Skeletal muscle tissue (tissue), 3 donors: ENCODE measurements at regions not wholly inside any gene's neighbourhood (a gene's known extent, or its start where the extent isn't known, plus 50 kb on each side); places are given as distances from the start of the nearest gene placed in this dataset.

Experiments used
- H3K27ac ChIP-seq: one replicate; pipeline ENCODE4 v1.7.0; 2013; ENCODE audit warnings: mild to moderate bottlenecking, low read depth, low read length, inconsistent platforms
- H3K27me3 ChIP-seq, 3 donors: one replicate each; pipeline ENCODE4 v1.7.0; 2013; ENCODE audit warnings: low read length in 3 of 3; ENCODE audit not compliant: control insufficient read depth in 3 of 3, insufficient read depth in 3 of 3
- H3K36me3 ChIP-seq, 3 donors: one replicate each; pipeline ENCODE4 v1.7.0; 2013; ENCODE audit warnings: low read length in 3 of 3; ENCODE audit not compliant: control insufficient read depth in 3 of 3, insufficient read depth in 3 of 3
- H3K4me1 ChIP-seq, 3 donors: one replicate each; pipeline ENCODE4 v1.7.0; 2013; ENCODE audit warnings: low read length in 3 of 3, mild to moderate bottlenecking in 3 of 3; ENCODE audit not compliant: control insufficient read depth in 3 of 3, insufficient read depth in 3 of 3
- H3K4me3 ChIP-seq, 3 donors: one replicate each; pipeline ENCODE4 v1.7.0; 2013; ENCODE audit warnings: low read length in 3 of 3
- H3K9ac ChIP-seq, 3 donors: one replicate each; pipeline ENCODE4 v1.7.0; 2013; ENCODE audit warnings: low read length in 3 of 3, mild to moderate bottlenecking in 3 of 3, moderate library complexity in 2 of 3, low read depth in 1 of 3
- H3K9me3 ChIP-seq, 3 donors: one replicate each; pipeline ENCODE4 v1.7.0; 2013; ENCODE audit warnings: low read length in 3 of 3; ENCODE audit not compliant: control insufficient read depth in 3 of 3
- donor health status: Osteomylitis.

GRCh38 chr9:109969573-109970237 is 189.7 kb downstream of the PALM2AKAP2 start:
- H3K9ac ChIP-seq = no peak overlapping the region
- H3K4me3 ChIP-seq = no peak overlapping the region
- H3K27me3 ChIP-seq = no peaks in the 10 kb centered on the region
- H3K4me1 ChIP-seq = peaks cover 11 to 19% (median 12%) of the 10 kb centered on the region in 3 donors
- H3K27ac ChIP-seq = no peak overlapping the region
- H3K9me3 ChIP-seq = no peaks in the 10 kb centered on the region
- no peaks in the 10 kb centered on the region for H3K36me3 ChIP-seq

- Histone ChIP-seq H3K36me3 (no peaks in the 10 kb centered on the region), H3K9ac (no peak overlapping the region), H3K27me3 (no peaks in the 10 kb centered on the region), H3K4me1 (peaks cover 12 to 26% (median 14%) of the 10 kb centered on the region in 3 donors), H3K27ac (no peak overlapping the region), H3K4me3 (no peak overlapping the region), H3K9me3 (no peaks in the 10 kb centered on the region)
These were observed 191.2 kb downstream of the PALM2AKAP2 start for GRCh38 chr9:109971226-109971625.

GRCh38 chr9:109972026-109972882 is 192.3 kb downstream of the PALM2AKAP2 start:
- Histone ChIP-seq H3K27me3 (no peaks in the 10 kb centered on the region), H3K9me3 (no peaks in the 10 kb centered on the region)

GRCh38 chr9:109973336-109973735 is 193.3 kb downstream of the PALM2AKAP2 start:
- H3K9me3 ChIP-seq = no peaks in the 10 kb centered on the region
- peaks cover 11 to 26% (median 11%) of the 10 kb centered on the region in 3 donors for H3K4me1 ChIP-seq
- no peaks in the 10 kb centered on the region for H3K36me3 ChIP-seq
- H3K9ac ChIP-seq = no peak overlapping the region
- H3K4me3 ChIP-seq = no peak overlapping the region
- H3K27me3 ChIP-seq = no peaks in the 10 kb centered on the region
- no peak overlapping the region for H3K27ac ChIP-seq

More at GRCh38 chr9:109972026-109972882, 192.3 kb downstream of the PALM2AKAP2 start:
- Histone ChIP-seq H3K9ac (no peak overlapping the region), H3K27ac (no peak overlapping the region), H3K36me3 (no peaks in the 10 kb centered on the region), H3K4me1 (peaks cover 12 to 26% (median 14%) of the 10 kb centered on the region in 3 donors), H3K4me3 (no peak overlapping the region)

- Histone ChIP-seq H3K9ac (no peak overlapping the region), H3K36me3 (no peaks in the 10 kb centered on the region), H3K27ac (no peak overlapping the region), H3K4me1 (peaks cover 2 to 20% (median 5%) of the 10 kb centered on the region in 3 donors), H3K27me3 (no peaks in the 10 kb centered on the region), H3K4me3 (no peak overlapping the region), H3K9me3 (no peaks in the 10 kb centered on the region)
These were observed 194.3 kb downstream of the PALM2AKAP2 start for GRCh38 chr9:109974143-109974917.

GRCh38 chr9:109974918-109975276 is 194.9 kb downstream of the PALM2AKAP2 start:
- Histone ChIP-seq H3K9me3 (no peaks in the 10 kb centered on the region), H3K9ac (no peak overlapping the region), H3K27ac (no peak overlapping the region), H3K36me3 (no peaks in the 10 kb centered on the region), H3K4me3 (no peak overlapping the region), H3K4me1 (peaks cover 0 to 15% (median 3%) of the 10 kb centered on the region in 3 donors), H3K27me3 (no peaks in the 10 kb centered on the region)

GRCh38 chr9:109975574-109976295 is 195.7 kb downstream of the PALM2AKAP2 start:
- H3K4me3 ChIP-seq = no peak overlapping the region
- no peaks in the 10 kb centered on the region for H3K36me3 ChIP-seq
- no peaks in the 10 kb centered on the region for H3K9me3 ChIP-seq
- no peak overlapping the region for H3K27ac ChIP-seq
- H3K27me3 ChIP-seq = no peaks in the 10 kb centered on the region
- no peak overlapping the region for H3K9ac ChIP-seq
- peaks cover 0 to 15% (median 3%) of the 10 kb centered on the region in 3 donors for H3K4me1 ChIP-seq

- H3K27ac ChIP-seq = no peak overlapping the region
- H3K4me3 ChIP-seq = no peak overlapping the region
- H3K36me3 ChIP-seq = no peaks in the 10 kb centered on the region
- no peak overlapping the region for H3K9ac ChIP-seq
- no peaks in the 10 kb centered on the region for H3K9me3 ChIP-seq
- H3K4me1 ChIP-seq = peaks cover 0 to 15% (median 3%) of the 10 kb centered on the region in 3 donors
- no peaks in the 10 kb centered on the region for H3K27me3 ChIP-seq
These were observed 196.3 kb downstream of the PALM2AKAP2 start for GRCh38 chr9:109976303-109976702.

- H3K27ac ChIP-seq = no peak overlapping the region
- no peak overlapping the region for H3K9ac ChIP-seq
- no peaks in the 10 kb centered on the region for H3K36me3 ChIP-seq
- H3K9me3 ChIP-seq = no peaks in the 10 kb centered on the region
- no peaks in the 10 kb centered on the region for H3K27me3 ChIP-seq
- no peak overlapping the region for H3K4me3 ChIP-seq
- H3K4me1 ChIP-seq = peaks cover 0 to 11% (median 3%) of the 10 kb centered on the region in 3 donors
These were observed 197.5 kb downstream of the PALM2AKAP2 start for GRCh38 chr9:109977521-109977920.
